Astrocyte of the spinal cord (primary cell): ENCODE measurements at regions not wholly inside any gene's neighbourhood (a gene's known extent, or its start where the extent isn't known, plus 50 kb on each side); places are given as distances from the start of the nearest gene placed in this dataset.
"Not testable (repeated sequence)": the region's sequence is repeated elsewhere in the genome, so short reads cannot be mapped to it uniquely, and the experiment has no call there.

ENCODE experiments used
- DNase-seq: peaks from one replicate; pipeline ENCODE4 v3.0.0; 2011; ENCODE audit warnings: low read depth, low spot score
- H3K4me3 ChIP-seq: 2 replicates; pipeline ENCODE4 v1.5.1; 2011; ENCODE audit warnings: low read depth, mild to moderate bottlenecking, low read length, moderate library complexity
- in situ Hi-C: cut with HindIII; loops from 2 replicates; pipeline ENCODE4 v1.10.0; 2017; ENCODE audit warnings: low sequenced_read_pairs
- TF ChIP-seq, protein P1 (sequence below): IDR thresholded peaks from 2 replicates; pipeline ENCODE4 v1.5.1; 2012; ENCODE audit warnings: low read depth, mild to moderate bottlenecking, low read length, inconsistent platforms

DNA sequence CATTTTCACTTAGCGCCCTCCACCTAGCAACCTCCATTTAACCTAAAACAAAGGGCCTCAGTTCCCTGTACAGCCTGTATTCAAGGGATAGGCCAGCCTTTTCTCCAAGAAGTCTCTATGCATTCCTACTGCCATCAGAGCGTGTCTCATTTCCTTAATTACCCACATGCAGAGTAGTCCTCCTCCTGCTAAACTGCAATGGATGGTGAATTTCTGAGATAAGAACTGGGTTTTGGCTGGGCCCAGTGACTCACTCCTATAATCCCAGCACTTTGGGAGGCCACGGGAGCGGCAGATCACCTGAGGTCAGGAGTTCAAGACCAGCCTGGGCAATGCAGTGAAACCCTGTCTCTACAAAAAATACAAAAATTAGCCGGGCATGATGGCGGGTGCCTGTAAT is 71.1 kb upstream of the GPR158 start:
- DNase-seq: no peak
- in situ Hi-C loops: no loop called here
- no peak overlapping the region for H3K4me3 ChIP-seq
- TF ChIP-seq, protein P1, sequence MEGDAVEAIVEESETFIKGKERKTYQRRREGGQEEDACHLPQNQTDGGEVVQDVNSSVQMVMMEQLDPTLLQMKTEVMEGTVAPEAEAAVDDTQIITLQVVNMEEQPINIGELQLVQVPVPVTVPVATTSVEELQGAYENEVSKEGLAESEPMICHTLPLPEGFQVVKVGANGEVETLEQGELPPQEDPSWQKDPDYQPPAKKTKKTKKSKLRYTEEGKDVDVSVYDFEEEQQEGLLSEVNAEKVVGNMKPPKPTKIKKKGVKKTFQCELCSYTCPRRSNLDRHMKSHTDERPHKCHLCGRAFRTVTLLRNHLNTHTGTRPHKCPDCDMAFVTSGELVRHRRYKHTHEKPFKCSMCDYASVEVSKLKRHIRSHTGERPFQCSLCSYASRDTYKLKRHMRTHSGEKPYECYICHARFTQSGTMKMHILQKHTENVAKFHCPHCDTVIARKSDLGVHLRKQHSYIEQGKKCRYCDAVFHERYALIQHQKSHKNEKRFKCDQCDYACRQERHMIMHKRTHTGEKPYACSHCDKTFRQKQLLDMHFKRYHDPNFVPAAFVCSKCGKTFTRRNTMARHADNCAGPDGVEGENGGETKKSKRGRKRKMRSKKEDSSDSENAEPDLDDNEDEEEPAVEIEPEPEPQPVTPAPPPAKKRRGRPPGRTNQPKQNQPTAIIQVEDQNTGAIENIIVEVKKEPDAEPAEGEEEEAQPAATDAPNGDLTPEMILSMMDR: no peak

DNA sequence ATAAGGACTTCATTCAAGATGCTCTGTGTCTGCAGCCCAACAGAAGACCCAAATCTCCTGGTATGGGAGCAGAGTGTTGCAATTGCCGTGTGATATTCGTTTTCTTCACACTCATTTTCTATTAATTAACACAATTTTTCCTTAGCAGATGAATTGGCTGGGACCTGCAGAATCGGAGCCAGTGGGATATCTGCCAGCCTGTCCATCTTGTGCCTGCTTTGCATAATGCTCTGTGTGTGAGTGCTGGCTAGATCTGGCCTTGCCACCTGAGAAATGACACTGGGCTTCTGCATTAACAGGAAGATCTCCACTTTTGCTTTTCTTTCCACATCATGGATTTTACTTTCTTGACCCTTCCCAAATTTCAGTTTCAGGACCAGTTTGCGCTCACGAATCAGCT is 70.4 kb upstream of the GPR158 start:
- TF ChIP-seq, protein P1: no peak
- H3K4me3 ChIP-seq: no peak overlapping the region
- in situ Hi-C loops: no loop called here
- DNase-seq: no peak

DNA sequence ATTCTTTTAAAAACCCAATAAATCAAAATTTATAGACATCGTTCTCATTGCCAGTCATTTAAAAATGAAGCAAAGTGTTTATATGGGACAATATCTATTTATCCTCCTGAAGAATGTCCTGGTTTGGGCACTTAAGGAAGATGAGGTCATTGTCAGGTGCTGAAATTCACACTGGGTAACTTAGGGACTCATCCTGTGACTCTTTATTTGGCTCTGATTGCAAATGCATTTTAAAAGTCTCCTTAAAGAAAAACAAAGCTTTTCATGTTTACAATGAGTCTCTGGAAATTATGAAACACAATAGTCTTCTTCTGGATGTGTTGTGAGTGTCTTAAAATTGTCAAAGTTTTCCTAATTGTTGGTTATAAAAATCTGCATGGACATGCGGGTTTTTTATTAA is 69.5 kb upstream of the GPR158 start:
- TF ChIP-seq, protein P1: no peak
- in situ Hi-C loops: no loop called here
- H3K4me3 ChIP-seq: no peak overlapping the region
- DNase-seq: no peak

DNA sequence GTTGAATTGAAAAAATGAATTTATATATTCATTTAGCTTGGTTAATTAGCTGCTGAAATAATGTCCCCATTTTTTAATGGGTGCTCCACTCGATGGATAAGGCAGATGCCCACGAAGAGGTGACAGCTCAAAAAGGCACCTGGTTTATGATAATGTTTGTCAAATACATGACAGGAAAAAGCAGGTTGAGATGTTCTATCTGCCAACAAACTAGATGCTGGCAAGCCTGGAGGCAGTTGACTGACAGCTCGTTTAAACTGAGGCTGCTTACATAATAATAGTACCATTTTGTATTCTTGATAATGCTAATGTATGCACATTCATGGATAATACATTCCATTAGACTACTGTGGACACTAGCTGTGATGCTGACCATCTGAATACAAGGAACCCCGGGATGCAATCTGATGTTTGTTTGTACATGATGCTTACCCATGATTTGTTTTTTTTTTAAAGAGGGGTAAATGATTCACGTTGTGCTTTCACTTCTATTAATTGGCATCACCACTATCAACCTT is 69.0 kb upstream of the GPR158 start:
- DNase-seq: no peak
- in situ Hi-C loops: no loop called here
- TF ChIP-seq, protein P1: no peak
- H3K4me3 ChIP-seq: no peak overlapping the region

DNA sequence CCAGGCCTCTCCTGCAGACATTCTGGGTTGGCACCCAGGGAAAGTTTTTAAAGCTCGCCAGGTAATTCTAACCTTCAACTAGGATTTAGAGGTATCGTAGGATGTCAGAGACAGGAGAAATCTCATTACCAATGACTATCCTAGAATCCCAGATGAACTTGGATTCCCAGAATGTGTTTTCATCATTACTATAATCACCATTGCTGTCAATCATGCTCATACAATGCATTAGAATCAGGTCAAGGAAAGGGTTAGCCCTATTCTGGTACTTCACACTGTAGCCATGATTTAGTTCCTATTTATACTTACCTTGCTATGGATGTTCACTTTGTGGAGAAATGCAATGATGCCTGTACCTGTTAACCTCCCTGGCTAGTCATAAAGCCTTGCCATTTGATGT is 67.0 kb upstream of the GPR158 start:
- no peak overlapping the region for H3K4me3 ChIP-seq
- TF ChIP-seq, protein P1: no peak
- in situ Hi-C loops: no loop called here
- DNase-seq: no peak

DNA sequence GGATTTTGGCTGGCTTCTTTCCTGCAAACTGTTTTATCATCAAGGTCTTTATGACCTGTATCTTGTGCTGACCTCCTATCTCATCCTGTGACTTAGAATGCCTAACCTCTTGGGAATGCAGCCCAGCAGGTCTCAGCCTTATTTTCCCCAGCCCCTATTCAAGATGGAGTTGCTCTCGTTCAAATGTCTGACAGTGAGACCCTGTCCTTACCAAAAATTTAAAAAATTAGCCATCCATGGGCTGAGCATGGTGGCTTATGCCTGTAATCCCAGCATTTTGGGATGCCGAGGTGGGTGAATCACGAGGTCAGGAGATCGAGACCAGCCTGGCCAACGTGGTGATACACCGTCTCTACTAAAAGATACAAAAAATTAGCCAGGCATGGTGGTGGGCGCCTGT is 64.9 kb upstream of the GPR158 start:
- H3K4me3 ChIP-seq, in situ Hi-C loops, DNase-seq: not testable (repeated sequence)

DNA sequence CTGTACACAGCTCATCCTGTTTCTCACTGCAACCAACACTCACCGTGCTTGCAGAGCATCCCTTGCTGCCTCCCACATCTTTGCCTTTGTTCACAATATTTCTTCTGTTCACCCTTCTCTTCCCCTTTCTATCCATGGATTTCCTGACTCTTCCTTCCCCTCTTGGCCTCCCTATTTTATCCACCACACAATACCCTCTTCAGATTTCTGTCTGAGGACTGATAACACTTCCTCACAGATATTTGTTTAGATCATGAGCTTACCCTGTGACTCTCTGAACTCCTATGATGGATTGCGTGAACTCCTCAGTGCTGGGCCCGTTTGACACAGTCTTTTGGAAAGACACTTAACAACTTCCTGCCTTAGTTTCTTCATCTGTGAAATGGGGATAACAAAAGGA is 62.8 kb upstream of the GPR158 start:
- in situ Hi-C loops: no loop called here
- no peak overlapping the region for H3K4me3 ChIP-seq
- TF ChIP-seq, protein P1: no peak
- DNase-seq: no peak
